GM12891 (cell line): ENCODE measurements at regions not wholly inside any gene's neighbourhood (a gene's known extent, or its start where the extent isn't known, plus 50 kb on each side); places are given as distances from the start of the nearest gene placed in this dataset.

Experiments used
- PAX5 ChIP-seq: IDR thresholded peaks from 2 replicates; pipeline ENCODE4 v1.6.1; 2011; ENCODE audit warnings: low read length, moderate library complexity, mild to moderate bottlenecking; ENCODE audit not compliant: insufficient read depth, severe bottlenecking
- POLR2A ChIP-seq: IDR thresholded peaks from 2 replicates; pipeline ENCODE4 v1.6.1; 2011; ENCODE audit warnings: low read depth, low read length, control low read depth
- POLR2AphosphoS5 ChIP-seq: IDR thresholded peaks from 2 replicates; pipeline ENCODE4 v1.6.1; 2011; ENCODE audit warnings: low read depth, low read length, control low read depth
- POU2F2 ChIP-seq: IDR thresholded peaks from 2 replicates; pipeline ENCODE4 v1.6.1; 2011; ENCODE audit warnings: low read depth, mild to moderate bottlenecking, control low read depth, low read length, moderate library complexity
- SPI1 ChIP-seq: IDR thresholded peaks from 2 replicates; pipeline ENCODE4 v1.6.1; 2011; ENCODE audit warnings: low read depth, low read length, control low read depth
- TAF1 ChIP-seq: IDR thresholded peaks from 2 replicates; pipeline ENCODE4 v1.6.1; 2011; ENCODE audit warnings: low read depth, low read length, control low read depth

GRCh38 chr15:88997531-88997930 is 84.4 kb upstream of the MFGE8 start:
- no peak for TF ChIP-seq POLR2A
- no peak for TF ChIP-seq POLR2AphosphoS5
- TF ChIP-seq TAF1: no peak
- TF ChIP-seq POU2F2: no peak
- TF ChIP-seq PAX5: no peak
- no peak for TF ChIP-seq SPI1
